PC-9 (cell line): ENCODE measurements at regions not wholly inside any gene's neighbourhood (a gene's known extent, or its start where the extent isn't known, plus 50 kb on each side); places are given as distances from the start of the nearest gene placed in this dataset.

Experiments used
- CTCF ChIP-seq: fragments of 200-600 bp; sonication (generic); conservative IDR thresholded peaks from 2 replicates; pipeline ENCODE4 v1.6.1; 2017; ENCODE audit warnings: mixed run types, antibody characterized with exemption, mild to moderate bottlenecking, moderate library complexity
- EZH2 ChIP-seq: fragments of 200-600 bp; sonication (generic); IDR thresholded peaks from 2 replicates; pipeline ENCODE4 v1.8.0; 2017; ENCODE audit warnings: antibody characterized with exemption, low read depth

- TF ChIP-seq CTCF (no peak), EZH2 (no peak)
Measured at GRCh38 chr4:53793096-53793495, 201.8 kb upstream of the LNX1 start.
